Panc1 (cell line): ENCODE measurements at regions not wholly inside any gene's neighbourhood (a gene's known extent, or its start where the extent isn't known, plus 50 kb on each side); places are given as distances from the start of the nearest gene placed in this dataset.

ENCODE experiments used
- ATAC-seq: fragments of 200-7000 bp; cut with Tn5 transposase; 2 replicates; pipeline ENCODE4 v1.9.1; 2020; ENCODE audit warnings: mild to moderate bottlenecking, moderate library complexity
- BruUV-seq: library from RNA; stranded (reverse); fragments of 400-500 nt; replicated peaks from 2 replicates; lab custom pipeline; 2021; lab: Mats Ljungman, UMichigan
- CTCF ChIA-PET: fragments of 300-600 bp; sonication (Branson Sonifier 250); formaldehyde crosslinking; loops from one replicate; lab custom pipeline; 2022; ENCODE audit warnings: antibody characterized with exemption; lab: Charles Lee
- POLR2A ChIA-PET: fragments of 300-600 bp; sonication (Branson Sonifier 250); formaldehyde crosslinking; loops from one replicate; lab custom pipeline; 2022; ENCODE audit warnings: antibody characterized with exemption; lab: Charles Lee
- DNase-seq: peaks from one replicate; pipeline ENCODE4 v3.0.0-alpha.2; 2010; ENCODE audit warnings: low read depth, low spot score
- H3K27ac ChIP-seq: 2 replicates; pipeline ENCODE4 v1.5.1; 2011; ENCODE audit warnings: mild to moderate bottlenecking, low read length, inconsistent platforms
- H3K27me3 ChIP-seq: fragments of 200-500 bp; sonication (Bioruptor generic); 2 replicates; pipeline ENCODE4 v1.6.0; 2014; ENCODE audit warnings: low read length, inconsistent platforms; ENCODE audit not compliant: control insufficient read depth, insufficient read depth
- H3K36me3 ChIP-seq: fragments of 200-500 bp; sonication (Bioruptor generic); 2 replicates; pipeline ENCODE4 v1.5.1; 2014; ENCODE audit warnings: inconsistent platforms, mild to moderate bottlenecking, low read length, moderate library complexity; ENCODE audit not compliant: control insufficient read depth, insufficient read depth
- H3K4me1 ChIP-seq: 2 replicates; pipeline ENCODE4 v1.5.1; 2011; ENCODE audit warnings: inconsistent platforms, mild to moderate bottlenecking, low read length, moderate library complexity; ENCODE audit not compliant: control insufficient read depth, insufficient read depth
- H3K4me3 ChIP-seq, 2 experiments: 2 replicates each; pipeline ENCODE4 v1.5.1; 2011 to 2012; ENCODE audit warnings: low read depth in 2 of 2, low read length in 2 of 2, mild to moderate bottlenecking in 2 of 2, inconsistent platforms in 1 of 2, moderate library complexity in 1 of 2
- H3K9me3 ChIP-seq: fragments of 200-500 bp; sonication (Bioruptor generic); 2 replicates; pipeline ENCODE4 v1.5.1; 2014; ENCODE audit warnings: low read depth, mild to moderate bottlenecking, inconsistent platforms, low read length, moderate library complexity; ENCODE audit not compliant: control insufficient read depth, insufficient read depth
- POLR2AphosphoS5 ChIP-seq: IDR thresholded peaks from 2 replicates; pipeline ENCODE4 v1.6.1; 2012; ENCODE audit warnings: mild to moderate bottlenecking, low read depth, low read length, moderate library complexity
- REST ChIP-seq, 2 experiments: IDR thresholded peaks; 2 replicates each; pipeline ENCODE4 v1.6.1; 2011 to 2012; ENCODE audit warnings: low read depth in 2 of 2, control low read depth in 1 of 2, low read length in 1 of 2, mild to moderate bottlenecking in 1 of 2, moderate library complexity in 1 of 2; ENCODE audit not compliant: insufficient read depth in 1 of 2
- SIN3A ChIP-seq: IDR thresholded peaks from 2 replicates; pipeline ENCODE4 v1.6.1; 2012; ENCODE audit warnings: low read depth, mild to moderate bottlenecking, low read length, moderate library complexity, borderline replicate concordance; ENCODE audit not compliant: insufficient read depth
- TCF7L2 ChIP-seq: IDR thresholded peaks from 2 replicates; pipeline ENCODE4 v1.6.1; 2011; ENCODE audit warnings: mild to moderate bottlenecking, low read depth, low read length, inconsistent platforms
- in situ Hi-C: cut with HindIII; loops from 2 replicates; pipeline ENCODE4 v1.10.0; 2016; ENCODE audit warnings: low sequenced_read_pairs, low pct_unique_long_range_greater_than_20kb
- intact Hi-C: fragments of 100-400 bp; cut with micrococcal nuclease; formaldehyde crosslinking; loops from one replicate; pipeline ENCODE4 v1.10.0; 2022; ENCODE audit not compliant: unreplicated experiment
- TF ChIP-seq, protein P1 (sequence below): fragments of 450-650 bp; IDR thresholded peaks from 2 replicates; pipeline ENCODE4 v1.5.1; 2017; ENCODE audit warnings: mild to moderate bottlenecking

DNA sequence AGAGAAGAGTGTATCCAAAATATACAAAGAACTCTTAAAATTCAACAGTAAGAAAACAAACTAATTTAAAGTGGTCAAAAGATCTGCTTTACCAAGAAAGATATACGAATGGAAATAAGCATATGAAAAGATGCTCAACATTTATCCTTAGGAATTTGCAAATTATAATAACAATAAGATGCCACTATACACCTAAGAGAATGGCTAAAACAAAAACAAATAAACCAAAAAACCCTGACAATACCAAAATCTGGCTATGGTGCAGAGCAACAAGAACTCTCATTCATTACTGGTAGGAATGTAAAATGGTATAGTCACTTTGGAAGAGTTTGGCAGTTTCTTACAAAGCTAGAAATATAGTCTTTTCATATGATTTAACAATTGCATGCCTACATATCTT, 545.7 kb upstream of the AGA start:
- Histone ChIP-seq H3K27me3 (no peaks in the 10 kb centered on the region), H3K9me3 (no peaks in the 10 kb centered on the region), H3K4me3 (no peak overlapping the region), H3K27ac (no peak overlapping the region), H3K4me1 (no peaks in the 10 kb centered on the region), H3K36me3 (no peaks in the 10 kb centered on the region)
- DNase-seq (no peak), ATAC-seq (no peak)
- POLR2A ChIA-PET, result no interaction called here
- TF ChIP-seq TCF7L2, result no peak
- TF ChIP-seq REST (IDR thresholded peaks at IDR 0.05; ENCODE audit: insufficient read depth in 1 of 2, low read depth in 2 of 2, low read length in 1 of 2), result no peak
- no peak for TF ChIP-seq POLR2AphosphoS5
- no peak for TF ChIP-seq SIN3A
- TF ChIP-seq, protein P1, sequence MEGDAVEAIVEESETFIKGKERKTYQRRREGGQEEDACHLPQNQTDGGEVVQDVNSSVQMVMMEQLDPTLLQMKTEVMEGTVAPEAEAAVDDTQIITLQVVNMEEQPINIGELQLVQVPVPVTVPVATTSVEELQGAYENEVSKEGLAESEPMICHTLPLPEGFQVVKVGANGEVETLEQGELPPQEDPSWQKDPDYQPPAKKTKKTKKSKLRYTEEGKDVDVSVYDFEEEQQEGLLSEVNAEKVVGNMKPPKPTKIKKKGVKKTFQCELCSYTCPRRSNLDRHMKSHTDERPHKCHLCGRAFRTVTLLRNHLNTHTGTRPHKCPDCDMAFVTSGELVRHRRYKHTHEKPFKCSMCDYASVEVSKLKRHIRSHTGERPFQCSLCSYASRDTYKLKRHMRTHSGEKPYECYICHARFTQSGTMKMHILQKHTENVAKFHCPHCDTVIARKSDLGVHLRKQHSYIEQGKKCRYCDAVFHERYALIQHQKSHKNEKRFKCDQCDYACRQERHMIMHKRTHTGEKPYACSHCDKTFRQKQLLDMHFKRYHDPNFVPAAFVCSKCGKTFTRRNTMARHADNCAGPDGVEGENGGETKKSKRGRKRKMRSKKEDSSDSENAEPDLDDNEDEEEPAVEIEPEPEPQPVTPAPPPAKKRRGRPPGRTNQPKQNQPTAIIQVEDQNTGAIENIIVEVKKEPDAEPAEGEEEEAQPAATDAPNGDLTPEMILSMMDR, result no peak
- in situ Hi-C loops (no loop called here), intact Hi-C loops (no loop called here)
- CTCF ChIA-PET, result no interaction called here
- BruUV-seq, result no TSS peak

DNA sequence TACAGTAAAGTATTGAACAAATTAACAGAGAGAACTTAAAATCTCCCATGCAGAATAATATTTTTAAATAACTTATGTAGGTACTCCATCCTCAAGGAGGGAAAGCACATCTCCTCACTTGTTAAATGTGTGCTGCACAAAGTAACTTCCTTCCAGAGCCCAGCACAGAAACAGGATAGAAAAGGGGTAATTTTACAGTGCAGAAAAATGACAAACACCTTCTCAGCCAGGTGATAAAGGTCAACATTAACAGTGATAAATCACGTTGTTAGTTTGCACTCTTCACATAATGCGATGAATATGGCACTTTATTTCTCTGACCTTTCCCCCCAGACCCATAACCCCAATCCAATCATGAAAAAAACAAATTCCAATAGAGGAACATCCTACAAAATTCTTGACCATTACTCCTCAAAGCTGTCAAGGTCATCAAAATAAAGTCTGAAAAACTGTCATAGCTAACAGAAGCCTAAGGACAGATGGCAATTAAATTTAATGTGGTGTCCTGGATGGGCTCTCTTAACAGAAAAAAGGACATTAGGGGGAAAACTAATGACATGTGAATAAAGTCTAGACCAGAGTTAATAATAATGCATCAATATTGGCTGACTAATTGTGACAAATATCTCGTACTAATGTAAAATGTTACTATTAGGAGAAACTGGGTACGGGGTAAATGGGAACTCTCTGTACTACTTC, 547.4 kb upstream of the AGA start:
- ChIA-PET POLR2A (no interaction called here), CTCF (interaction anchor here (0.6 kb wide), 1 partner anchor 136 kb away, joined by 3 read pairs; no protein-coding TSS in a partner anchor)
- no peak overlapping the region for H3K27ac ChIP-seq
- DNase-seq, result no peak
- no peaks in the 10 kb centered on the region for H3K4me1 ChIP-seq
- intact Hi-C loops (no loop called here), in situ Hi-C loops (no loop called here)
- H3K9me3 ChIP-seq, result no peaks in the 10 kb centered on the region
- TF ChIP-seq TCF7L2, result no peak
- ATAC-seq, result no peak
- no peaks in the 10 kb centered on the region for H3K36me3 ChIP-seq
- no TSS peak for BruUV-seq
- no peaks in the 10 kb centered on the region for H3K27me3 ChIP-seq
- no peak overlapping the region for H3K4me3 ChIP-seq

GRCh38 chr4:178003098-178003657, 560.9 kb upstream of the AGA start:
- H3K9me3 ChIP-seq, result no peaks in the 10 kb centered on the region
- H3K4me3 ChIP-seq, result no peak overlapping the region
- H3K36me3 ChIP-seq, result no peaks in the 10 kb centered on the region
- H3K27me3 ChIP-seq, result no peaks in the 10 kb centered on the region
- POLR2A ChIA-PET, result no interaction called here
- CTCF ChIA-PET, result no interaction called here
- DNase-seq (no peak), ATAC-seq (no peak)
- in situ Hi-C loops (no loop called here), intact Hi-C loops (no loop called here)
- no peaks in the 10 kb centered on the region for H3K4me1 ChIP-seq
- no peak overlapping the region for H3K27ac ChIP-seq
- no peak for TF ChIP-seq TCF7L2
- TF ChIP-seq REST (IDR thresholded peaks at IDR 0.05; ENCODE audit: insufficient read depth in 1 of 2, low read depth in 2 of 2, low read length in 1 of 2), result no peak
- TF ChIP-seq, protein P1, result no peak
- no peak for TF ChIP-seq SIN3A
- no peak for TF ChIP-seq POLR2AphosphoS5
- BruUV-seq, result no TSS peak
